Brain microvascular endothelial cell (primary cell): ENCODE measurements at regions not wholly inside any gene's neighbourhood (a gene's known extent, or its start where the extent isn't known, plus 50 kb on each side); places are given as distances from the start of the nearest gene placed in this dataset.

Source experiments
- DNase-seq: peaks from one replicate; pipeline ENCODE4 v3.0.0-alpha.2; 2020
- H3K27ac ChIP-seq: fragments of 250-450 bp; sonication (Bioruptor Pico); 2 replicates; pipeline ENCODE4 v1.5.1; 2020; ENCODE audit warnings: mild to moderate bottlenecking, moderate library complexity
- H3K27me3 ChIP-seq: fragments of 250-450 bp; sonication (Bioruptor Pico); replicated peaks from 2 replicates; pipeline ENCODE4 v1.5.1; 2020; ENCODE audit warnings: mild to moderate bottlenecking
- H3K36me3 ChIP-seq: fragments of 250-450 bp; sonication (Bioruptor Pico); replicated peaks from 2 replicates; pipeline ENCODE4 v1.5.1; 2020; ENCODE audit warnings: mild to moderate bottlenecking
- H3K4me3 ChIP-seq: 2 replicates; pipeline ENCODE4 v1.5.1; 2011; ENCODE audit warnings: low read depth, mild to moderate bottlenecking, control low read depth, low read length, moderate library complexity
- CTCF ChIP-seq: IDR thresholded peaks from 2 replicates; pipeline ENCODE4 v1.5.1; 2011; ENCODE audit warnings: low read depth, mild to moderate bottlenecking, moderate library complexity, low read length, control low read depth, inconsistent platforms; ENCODE audit errors: missing control alignments
- in situ Hi-C: cut with HindIII; loops from 2 replicates; pipeline ENCODE4 v1.10.0; 2017; ENCODE audit warnings: low sequenced_read_pairs, low pct_ligation_motif_present

DNA sequence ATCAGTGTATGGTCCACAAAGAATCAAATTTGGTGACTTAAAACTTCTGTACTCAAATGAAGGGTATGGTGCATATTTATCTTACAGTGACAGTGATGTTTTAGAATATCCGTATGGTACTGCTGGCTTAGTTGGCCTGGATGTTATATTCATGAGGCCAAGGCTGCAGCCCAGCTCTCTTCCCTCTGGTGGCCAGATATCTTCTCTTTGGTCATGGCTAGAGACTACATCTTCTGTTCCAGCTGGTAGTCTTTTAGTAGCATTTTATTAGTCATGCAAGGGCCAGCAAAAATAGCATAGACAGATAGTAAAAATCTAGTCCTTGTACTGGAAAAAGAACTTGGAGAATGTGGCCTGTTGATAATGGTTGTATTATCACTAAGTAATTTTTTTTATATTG lies 124.0 kb upstream of the ROPN1 start:
- TF ChIP-seq CTCF, result no peak
- Histone ChIP-seq H3K4me3 (no peak overlapping the region), H3K27ac (no peak overlapping the region), H3K36me3 (no peaks in the 10 kb centered on the region), H3K27me3 (no peaks in the 10 kb centered on the region)
- DNase-seq, result no peak
- in situ Hi-C loops, result no loop called here

DNA sequence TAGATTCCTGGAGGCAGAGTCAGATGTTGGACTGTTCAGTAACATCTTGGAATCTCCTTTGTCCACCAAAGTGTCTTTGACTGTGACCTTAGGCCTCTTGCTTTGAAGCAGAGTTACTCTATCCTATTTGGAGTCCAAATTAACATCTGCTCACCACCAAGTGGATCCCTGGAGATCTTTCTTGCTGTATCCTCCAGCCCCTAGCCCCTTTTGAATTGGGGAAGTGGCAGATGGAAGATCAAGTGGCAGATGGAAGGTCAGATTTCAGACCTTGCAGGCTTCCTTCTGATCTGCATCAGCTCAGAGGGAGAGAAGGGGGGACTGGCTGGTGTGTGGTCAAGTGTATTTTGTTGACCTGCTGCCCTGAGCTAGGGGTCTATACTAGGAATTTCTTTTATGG lies 125.0 kb upstream of the ROPN1 start:
- no peak for DNase-seq
- in situ Hi-C loops, result no loop called here
- no peak overlapping the region for H3K27ac ChIP-seq
- H3K27me3 ChIP-seq, result no peaks in the 10 kb centered on the region
- TF ChIP-seq CTCF, result no peak
- H3K4me3 ChIP-seq, result no peak overlapping the region
- H3K36me3 ChIP-seq, result no peaks in the 10 kb centered on the region

GRCh38 chr3:124117486-124117885 lies 125.6 kb upstream of the ROPN1 start:
- no peak for TF ChIP-seq CTCF
- no peak overlapping the region for H3K4me3 ChIP-seq
- H3K27ac ChIP-seq, result no peak overlapping the region
- H3K36me3 ChIP-seq, result no peaks in the 10 kb centered on the region
- H3K27me3 ChIP-seq, result no peaks in the 10 kb centered on the region
- in situ Hi-C loops, result no loop called here
- peak; percentile 23 for DNase-seq

DNA sequence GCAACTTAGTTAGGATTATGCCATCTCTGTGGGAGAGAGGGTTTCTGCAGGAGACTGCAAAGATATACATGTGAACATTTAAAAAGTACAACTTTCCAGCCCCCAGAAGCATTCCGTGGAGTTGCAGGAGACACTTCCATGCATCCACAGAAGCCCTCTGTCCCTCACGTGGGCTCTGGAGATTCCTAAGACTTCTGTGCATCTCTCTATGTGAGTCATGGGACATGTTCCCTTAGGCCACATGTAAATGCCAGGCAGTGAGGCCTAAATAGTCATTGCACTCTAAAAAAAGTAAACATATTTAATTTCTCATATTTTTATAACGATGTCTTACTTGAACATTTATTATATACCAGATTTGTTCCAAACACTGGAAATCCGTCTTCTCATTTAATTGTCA lies 126.5 kb upstream of the ROPN1 start:
- Histone ChIP-seq H3K4me3 (no peak overlapping the region), H3K27ac (no peak overlapping the region), H3K27me3 (no peaks in the 10 kb centered on the region), H3K36me3 (no peaks in the 10 kb centered on the region)
- no peak for DNase-seq
- TF ChIP-seq CTCF, result no peak
- in situ Hi-C loops, result no loop called here

DNA sequence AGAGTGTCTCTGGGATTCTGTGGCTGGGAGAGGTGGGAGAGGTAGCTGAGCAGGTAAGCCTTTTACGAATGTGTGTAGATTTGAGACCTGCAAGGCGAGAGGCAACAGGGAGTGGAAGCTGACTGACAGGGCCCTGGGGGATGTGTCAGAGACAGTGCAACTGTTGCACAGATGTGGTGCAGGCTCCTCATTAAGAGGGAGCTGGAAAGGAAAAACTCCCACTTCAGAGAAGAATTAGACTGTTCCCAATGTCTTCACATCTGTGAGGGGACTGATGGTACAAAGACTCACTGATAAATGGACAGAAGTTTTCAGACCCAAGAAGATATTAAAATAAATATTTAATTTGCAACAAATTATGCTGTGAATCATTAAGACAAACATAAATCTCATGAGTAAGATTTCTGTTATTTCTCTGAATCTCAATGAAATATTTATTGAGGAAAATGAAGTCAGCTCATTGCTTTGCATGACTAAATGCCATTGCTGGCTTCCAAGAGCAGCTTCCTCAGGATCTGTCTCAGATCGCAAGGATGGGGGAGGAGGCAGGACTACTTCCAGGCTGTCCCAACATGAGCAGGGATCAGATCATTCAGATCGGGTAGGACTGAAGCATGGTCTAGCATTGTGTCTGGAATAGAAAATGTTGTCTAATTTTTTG lies 127.3 kb upstream of the ROPN1 start:
- no peak for TF ChIP-seq CTCF
- in situ Hi-C loops, result no loop called here
- no peaks in the 10 kb centered on the region for H3K27me3 ChIP-seq
- no peak overlapping the region for H3K4me3 ChIP-seq
- peak; percentile 43 for DNase-seq
- H3K36me3 ChIP-seq, result no peaks in the 10 kb centered on the region
- H3K27ac ChIP-seq, result no peak overlapping the region
